G401 (cell line): ENCODE measurements at regions not wholly inside any gene's neighbourhood (a gene's known extent, or its start where the extent isn't known, plus 50 kb on each side); places are given as distances from the start of the nearest gene placed in this dataset.
"Not testable (repeated sequence)": the region's sequence is repeated elsewhere in the genome, so short reads cannot be mapped to it uniquely, and the experiment has no call there.

Experiments
- DNase-seq: peaks from one replicate; pipeline ENCODE4 v3.0.0-alpha.2; 2015; ENCODE audit warnings: low spot score
- in situ Hi-C: cut with HindIII; loops from 2 replicates; pipeline ENCODE4 v1.10.0; 2016; ENCODE audit warnings: low sequenced_read_pairs, mixed read lengths

GRCh38 chr22:49514211-49514610 lies 313.5 kb downstream of the BRD1 start:
- DNase-seq: no peak

GRCh38 chr22:49513358-49513851 lies 314.3 kb downstream of the BRD1 start:
- no peak for DNase-seq
- in situ Hi-C loops: no loop called here

More at GRCh38 chr22:49514211-49514610, 313.5 kb downstream of the BRD1 start:
- in situ Hi-C loops: no loop called here

- in situ Hi-C loops: no loop called here
- DNase-seq: no peak
These were observed 315.0 kb downstream of the BRD1 start for GRCh38 chr22:49512487-49513165.

GRCh38 chr22:49511393-49512189 lies 316.1 kb downstream of the BRD1 start:
- in situ Hi-C loops, DNase-seq: not testable (repeated sequence)

- DNase-seq: no peak
- in situ Hi-C loops: no loop called here
These were observed 317.0 kb downstream of the BRD1 start for GRCh38 chr22:49510718-49511117.

- in situ Hi-C loops: no loop called here
- no peak for DNase-seq
These were observed 318.7 kb downstream of the BRD1 start for GRCh38 chr22:49509016-49509415.

GRCh38 chr22:49508561-49508960 lies 319.1 kb downstream of the BRD1 start:
- in situ Hi-C loops: no loop called here

GRCh38 chr22:49507607-49508292 lies 319.9 kb downstream of the BRD1 start:
- in situ Hi-C loops: no loop called here

More at GRCh38 chr22:49508561-49508960, 319.1 kb downstream of the BRD1 start:
- DNase-seq: peak; percentile 77

GRCh38 chr22:49506010-49506400 lies 321.7 kb downstream of the BRD1 start:
- in situ Hi-C loops: no loop called here
- DNase-seq: no peak

More at GRCh38 chr22:49507607-49508292, 319.9 kb downstream of the BRD1 start:
- DNase-seq: peak; percentile 80

GRCh38 chr22:49505337-49506009 lies 322.2 kb downstream of the BRD1 start:
- no peak for DNase-seq
- in situ Hi-C loops: no loop called here

- in situ Hi-C loops: no loop called here
- no peak for DNase-seq
These were observed 323.7 kb downstream of the BRD1 start for GRCh38 chr22:49503896-49504521.

GRCh38 chr22:49503321-49503720 lies 324.4 kb downstream of the BRD1 start:
- in situ Hi-C loops: no loop called here
- DNase-seq: no peak

- in situ Hi-C loops: no loop called here
- DNase-seq: no peak
These were observed 325.4 kb downstream of the BRD1 start for GRCh38 chr22:49502126-49502826.

- in situ Hi-C loops: no loop called here
- DNase-seq: no peak
These were observed 326.7 kb downstream of the BRD1 start for GRCh38 chr22:49500942-49501395.

- in situ Hi-C loops: no loop called here
These were observed 327.6 kb downstream of the BRD1 start for GRCh38 chr22:49500076-49500460.

GRCh38 chr22:49499433-49500075 lies 328.1 kb downstream of the BRD1 start:
- in situ Hi-C loops: no loop called here

More at GRCh38 chr22:49500076-49500460, 327.6 kb downstream of the BRD1 start:
- DNase-seq: no peak

GRCh38 chr22:49497266-49497665 lies 330.4 kb downstream of the BRD1 start:
- in situ Hi-C loops: no loop called here
- no peak for DNase-seq

More at GRCh38 chr22:49499433-49500075, 328.1 kb downstream of the BRD1 start:
- no peak for DNase-seq

GRCh38 chr22:49494555-49494954 lies 333.1 kb downstream of the BRD1 start:
- in situ Hi-C loops: no loop called here
- DNase-seq: no peak
